NCI-H460 (cell line): ENCODE measurements at regions not wholly inside any gene's neighbourhood (a gene's known extent, or its start where the extent isn't known, plus 50 kb on each side); places are given as distances from the start of the nearest gene placed in this dataset.
"Not testable (repeated sequence)": the region's sequence is repeated elsewhere in the genome, so short reads cannot be mapped to it uniquely, and the experiment has no call there.

Source experiments
- DNase-seq: peaks from one replicate; pipeline ENCODE4 v3.0.0-alpha.2; 2016; ENCODE audit warnings: low read depth; ENCODE audit errors: extremely low read depth

- no peak for DNase-seq
These were observed 191.3 kb upstream of the MPDZ start for GRCh38 chr9:13470836-13471235.

DNA sequence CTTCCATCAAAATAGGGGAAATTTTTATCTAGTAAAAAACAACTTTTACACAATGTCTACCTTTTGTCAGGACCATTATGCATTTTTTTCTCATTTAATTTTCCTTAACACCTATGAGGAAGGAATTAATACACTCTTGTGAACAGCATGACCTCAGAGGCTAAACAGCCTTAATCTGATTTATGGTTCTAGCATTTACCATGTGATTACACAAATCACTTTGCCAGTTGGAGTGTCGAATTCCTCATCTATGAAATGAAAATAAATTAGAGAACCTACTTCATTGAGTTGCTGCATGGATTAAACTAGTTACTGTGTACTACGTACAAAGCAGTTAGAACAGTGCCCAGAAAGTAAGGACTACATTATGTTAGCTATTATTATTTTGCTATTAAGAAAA is 187.7 kb upstream of the MPDZ start:
- no peak for DNase-seq

- DNase-seq: no peak
These were observed 182.0 kb upstream of the MPDZ start for GRCh38 chr9:13461414-13461991.

- no peak for DNase-seq
These were observed 179.6 kb upstream of the MPDZ start for GRCh38 chr9:13459071-13459470.

DNA sequence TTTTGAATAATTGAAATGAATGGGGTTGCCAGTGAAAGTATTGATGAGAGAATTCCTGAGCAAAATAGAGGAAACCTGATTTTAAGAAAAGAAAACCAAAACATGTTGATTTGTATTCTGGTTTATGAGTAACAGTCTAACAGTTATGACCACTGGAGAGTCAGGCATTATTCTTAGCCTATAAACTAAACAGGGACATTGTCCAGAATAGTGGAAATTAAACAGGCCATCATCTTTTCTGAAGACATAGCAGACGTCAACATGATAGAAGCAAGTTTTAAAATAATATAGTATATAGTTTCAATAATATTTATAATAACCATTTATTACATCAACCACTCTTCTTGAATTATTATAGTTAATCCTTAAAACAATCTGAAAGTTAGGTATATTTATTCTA is 178.3 kb upstream of the MPDZ start:
- DNase-seq: no peak

- DNase-seq: no peak
These were observed 171.2 kb upstream of the MPDZ start for GRCh38 chr9:13450723-13451122.

- no peak for DNase-seq
These were observed 169.0 kb upstream of the MPDZ start for GRCh38 chr9:13448482-13448881.

- no peak for DNase-seq
These were observed 168.4 kb upstream of the MPDZ start for GRCh38 chr9:13447843-13448422.

DNA sequence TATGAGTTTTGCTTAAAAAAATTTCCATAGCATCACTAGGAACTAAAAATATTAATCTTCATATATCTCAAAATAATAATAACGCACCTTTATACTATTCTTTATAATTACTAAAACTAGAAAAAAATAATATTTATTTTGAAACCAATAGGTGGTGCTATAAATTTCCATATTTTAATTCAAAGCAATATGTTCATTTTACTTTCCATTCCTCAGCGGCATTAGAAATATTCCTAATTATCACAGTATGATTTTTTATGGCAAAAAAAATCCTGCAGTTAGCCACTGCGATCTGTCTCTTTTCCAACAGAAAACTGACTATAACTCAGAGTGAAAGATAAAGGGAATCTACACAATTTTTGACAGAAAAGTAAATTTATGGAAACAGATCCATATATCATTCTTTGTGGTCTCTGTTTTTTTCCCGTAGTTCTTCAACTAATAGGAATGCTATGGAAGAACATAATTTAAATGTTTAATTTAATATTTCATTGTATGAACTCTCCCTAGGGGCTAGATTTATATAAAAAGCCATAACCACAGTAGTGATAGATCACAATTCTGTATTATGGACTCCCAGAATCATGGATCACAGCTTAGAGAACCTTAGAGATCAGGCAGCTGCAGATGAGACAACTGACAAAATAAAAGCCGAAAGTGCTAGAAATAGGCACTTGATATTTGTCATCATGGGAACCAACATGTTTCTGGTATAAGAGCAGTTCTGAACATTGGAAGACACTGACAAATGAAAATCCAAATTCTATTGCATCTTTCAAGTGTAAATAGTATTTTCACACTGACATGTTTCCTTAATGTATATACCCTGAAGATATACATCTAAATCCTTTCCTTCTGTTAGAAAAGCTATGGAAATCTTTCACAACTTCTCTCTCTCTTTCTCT is 167.7 kb upstream of the MPDZ start:
- no peak for DNase-seq

GRCh38 chr9:13446286-13446937 is 166.9 kb upstream of the MPDZ start:
- DNase-seq: no peak

GRCh38 chr9:13445103-13445500 is 165.6 kb upstream of the MPDZ start:
- DNase-seq: no peak

GRCh38 chr9:13444245-13445102 is 165.0 kb upstream of the MPDZ start:
- DNase-seq: no peak

DNA sequence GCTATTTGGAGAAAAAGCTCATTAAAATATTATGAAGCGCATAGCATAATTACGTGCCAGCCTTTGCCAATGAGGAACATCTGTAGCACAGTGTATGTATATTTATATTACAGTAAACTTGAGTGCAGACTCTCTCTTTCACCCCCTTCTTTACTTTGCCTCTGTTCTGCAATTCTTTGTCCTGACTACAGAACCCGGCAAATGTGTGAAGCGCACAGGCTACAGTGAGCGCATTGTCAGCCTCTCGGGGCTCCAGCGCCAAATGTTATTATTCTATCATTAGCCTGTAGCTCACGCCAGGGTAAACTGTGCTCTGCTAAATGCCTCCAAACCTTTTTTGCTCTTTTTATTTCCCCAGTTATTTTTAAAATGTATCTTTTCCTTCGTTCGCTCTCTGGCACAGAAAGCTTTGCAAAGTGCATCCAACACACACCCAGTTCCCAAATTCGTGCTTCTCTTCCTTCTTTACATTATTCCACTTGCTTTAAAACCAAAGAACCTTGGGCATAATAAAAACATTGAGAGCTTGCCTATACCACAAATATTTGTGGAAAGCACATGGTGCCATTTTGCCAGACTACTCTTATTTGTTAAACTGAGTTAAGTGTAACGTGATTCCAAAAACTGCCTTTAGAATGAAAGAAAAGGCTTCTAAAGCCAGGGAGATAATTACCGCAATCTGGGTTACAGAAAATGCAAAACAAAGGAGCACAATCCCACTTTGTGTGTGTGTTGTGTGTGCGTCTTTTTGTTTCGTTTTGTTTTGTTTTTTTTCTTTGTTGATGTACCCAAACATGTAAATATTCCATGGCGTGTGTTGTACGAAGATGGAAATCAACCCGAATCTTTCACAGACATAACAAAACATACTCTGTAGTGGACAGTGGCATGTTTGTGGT is 164.1 kb upstream of the MPDZ start:
- DNase-seq: no peak

- no peak for DNase-seq
These were observed 160.4 kb upstream of the MPDZ start for GRCh38 chr9:13439685-13440476.

DNA sequence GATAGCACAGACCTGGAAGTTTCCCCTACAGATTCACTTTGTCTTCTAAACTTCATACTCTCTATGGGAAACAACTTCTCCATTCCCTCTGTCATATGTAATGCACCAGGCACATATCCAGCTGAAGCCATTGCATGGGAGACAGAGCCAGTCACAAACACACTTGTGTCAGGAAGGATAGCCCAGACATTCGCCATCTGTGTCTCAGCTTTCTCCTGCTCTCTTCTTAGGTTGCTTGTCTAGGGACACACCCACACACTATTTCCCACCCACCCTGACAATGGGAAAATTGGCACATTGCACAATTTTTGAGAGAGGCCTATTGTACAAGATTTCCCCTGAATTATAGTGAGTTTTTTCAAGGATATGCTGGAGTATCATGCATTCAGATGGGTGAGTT is 158.4 kb upstream of the MPDZ start:
- no peak for DNase-seq

DNA sequence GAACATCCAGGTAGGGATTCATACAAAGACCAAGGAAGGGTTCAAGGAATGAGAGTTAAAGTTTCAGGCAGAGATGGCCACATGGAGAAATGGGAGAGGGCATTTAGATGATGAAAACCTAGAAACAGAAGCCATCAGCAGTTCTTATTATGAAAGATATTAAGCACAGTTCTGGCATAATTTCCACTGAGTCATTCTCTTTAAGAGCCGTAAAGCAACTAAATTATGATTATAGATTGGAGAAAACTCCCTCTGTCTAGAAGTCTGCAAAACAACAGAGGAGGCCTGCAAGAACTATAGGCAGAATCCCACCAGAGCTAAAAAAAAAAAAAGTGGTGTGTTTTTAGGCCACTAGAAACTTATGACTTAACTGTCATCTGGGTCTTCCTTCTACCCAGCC is 157.1 kb upstream of the MPDZ start:
- DNase-seq: no peak

DNA sequence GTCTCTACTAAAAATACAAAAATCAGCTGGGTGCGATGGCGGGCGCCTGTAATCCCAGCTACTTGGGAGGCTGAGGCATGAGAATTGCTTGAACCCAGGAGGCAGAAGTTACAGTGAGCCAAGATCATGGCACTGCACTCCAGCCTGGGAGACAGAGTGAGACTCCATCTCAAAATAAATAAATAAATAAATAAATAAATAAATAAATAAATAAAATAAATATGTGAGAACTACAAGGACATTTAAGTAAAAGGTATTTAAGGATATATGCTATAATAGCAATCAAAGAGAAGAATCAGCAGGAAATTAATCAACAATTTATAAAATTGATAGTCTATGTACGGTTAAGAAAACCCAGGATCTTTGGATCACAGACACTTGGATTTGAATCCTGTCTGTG is 154.0 kb upstream of the MPDZ start:
- not testable (repeated sequence) for DNase-seq

GRCh38 chr9:13432904-13433303 is 153.4 kb upstream of the MPDZ start:
- no peak for DNase-seq

- no peak for DNase-seq
These were observed 152.2 kb upstream of the MPDZ start for GRCh38 chr9:13431692-13432091.
